GM21619 (cell line): ENCODE measurements at regions not wholly inside any gene's neighbourhood (a gene's known extent, or its start where the extent isn't known, plus 50 kb on each side); places are given as distances from the start of the nearest gene placed in this dataset.

Experiments used
- ATAC-seq: cut with Tn5 transposase; IDR thresholded peaks from one replicate; pipeline ENCODE4 v1.9.1; 2021; ENCODE audit not compliant: unreplicated experiment

DNA sequence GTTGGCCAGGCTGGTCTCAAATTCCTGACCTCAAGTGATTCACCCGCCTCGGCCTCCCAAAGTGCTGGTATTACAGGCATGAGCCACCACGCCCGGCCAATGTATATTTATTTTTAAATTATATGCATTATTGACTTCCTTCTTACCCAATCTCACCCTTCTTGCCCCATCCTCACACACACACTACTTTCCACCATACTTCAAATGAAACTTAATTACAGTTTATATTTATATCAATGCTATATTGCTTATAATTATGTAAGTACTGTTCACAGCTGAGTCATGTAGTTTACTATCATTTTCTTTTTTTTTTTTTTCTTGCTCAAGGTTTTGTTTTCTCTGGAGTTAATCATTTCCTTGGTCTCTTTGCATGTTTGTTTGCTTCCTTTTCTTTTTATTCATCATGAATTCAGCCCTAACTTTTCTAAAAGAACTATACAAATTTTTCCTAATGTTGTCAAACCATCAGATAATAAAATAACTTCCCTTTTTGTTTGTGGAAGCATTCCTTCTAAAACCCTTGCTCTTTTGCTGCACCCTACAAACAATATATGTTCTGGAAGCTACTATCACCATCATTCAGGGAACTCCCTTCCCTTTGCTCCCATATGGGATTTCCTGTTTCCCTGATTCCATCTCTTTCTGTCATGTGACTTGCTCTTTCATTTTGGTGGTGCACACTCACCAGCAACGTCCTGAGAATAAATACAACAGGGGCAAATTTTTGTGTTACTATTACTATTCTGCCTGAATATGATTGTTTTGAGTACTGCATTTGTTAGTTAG, 201.7 kb upstream of the SASH1 start:
- ATAC-seq = no peak

DNA sequence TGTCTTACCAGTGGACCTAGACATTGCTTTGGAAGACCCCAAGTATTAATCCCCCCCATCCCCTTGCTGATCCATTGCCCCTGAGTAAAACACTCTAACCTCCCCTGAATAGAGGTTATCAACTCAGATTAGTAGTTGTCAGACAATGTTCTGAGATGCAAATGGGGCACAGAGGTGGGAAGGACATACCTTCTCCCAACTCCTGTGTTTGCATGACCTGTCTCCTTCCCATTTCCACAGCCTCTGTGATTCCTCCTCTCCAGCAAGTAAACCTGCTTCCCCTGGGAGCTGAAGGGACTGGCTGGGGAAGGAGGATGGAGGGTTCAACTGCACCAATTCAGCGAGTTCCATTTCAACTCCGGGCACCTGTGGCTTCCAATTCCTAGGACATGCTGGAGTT, 199.8 kb upstream of the SASH1 start:
- no peak for ATAC-seq

DNA sequence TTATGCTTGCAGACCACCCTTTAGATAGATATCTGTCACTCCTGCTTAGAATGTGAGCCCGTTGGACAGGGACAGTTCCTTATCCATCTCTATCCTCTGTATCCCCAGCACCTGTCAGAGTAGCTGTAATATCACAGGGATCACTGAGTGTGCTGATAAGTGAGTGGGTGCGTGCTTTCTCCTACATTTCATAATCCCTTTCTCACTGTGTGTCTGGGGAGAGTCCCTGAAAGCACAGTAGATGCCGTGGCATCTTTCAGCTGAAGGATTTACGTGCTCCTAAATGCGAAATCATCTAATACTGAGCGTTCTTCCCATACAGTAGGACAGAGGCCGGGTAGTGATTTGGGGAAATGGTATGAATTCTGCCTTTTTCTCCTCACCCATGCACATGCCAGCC, 198.9 kb upstream of the SASH1 start:
- no peak for ATAC-seq

DNA sequence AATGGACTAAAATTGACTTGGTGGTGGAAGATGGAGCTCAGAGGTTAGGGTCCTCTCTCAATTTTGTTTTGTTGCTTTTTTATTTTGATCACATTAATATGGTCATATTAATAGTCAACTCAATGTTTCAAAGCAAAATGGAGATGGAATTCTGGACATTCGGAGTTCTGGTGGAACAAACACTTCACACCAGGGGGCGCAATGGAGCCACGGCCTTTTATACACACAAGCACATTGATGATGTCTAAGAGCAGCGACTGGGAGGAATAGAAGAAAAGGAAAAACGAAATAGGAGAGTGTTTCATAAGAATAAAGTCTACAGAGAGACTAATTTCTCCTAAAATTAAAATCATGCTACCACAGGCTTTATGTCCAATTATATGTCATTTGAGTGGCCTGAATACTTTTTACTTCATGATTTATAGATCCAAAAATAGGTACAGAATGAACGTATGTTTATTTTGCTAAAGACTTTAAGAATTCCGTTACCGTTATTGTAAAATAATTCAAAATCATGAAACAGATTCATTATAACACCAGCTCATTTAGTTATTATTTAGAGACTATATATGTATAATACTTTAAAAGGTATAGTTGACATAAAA, 197.6 kb upstream of the SASH1 start:
- ATAC-seq = peak; percentile 65

DNA sequence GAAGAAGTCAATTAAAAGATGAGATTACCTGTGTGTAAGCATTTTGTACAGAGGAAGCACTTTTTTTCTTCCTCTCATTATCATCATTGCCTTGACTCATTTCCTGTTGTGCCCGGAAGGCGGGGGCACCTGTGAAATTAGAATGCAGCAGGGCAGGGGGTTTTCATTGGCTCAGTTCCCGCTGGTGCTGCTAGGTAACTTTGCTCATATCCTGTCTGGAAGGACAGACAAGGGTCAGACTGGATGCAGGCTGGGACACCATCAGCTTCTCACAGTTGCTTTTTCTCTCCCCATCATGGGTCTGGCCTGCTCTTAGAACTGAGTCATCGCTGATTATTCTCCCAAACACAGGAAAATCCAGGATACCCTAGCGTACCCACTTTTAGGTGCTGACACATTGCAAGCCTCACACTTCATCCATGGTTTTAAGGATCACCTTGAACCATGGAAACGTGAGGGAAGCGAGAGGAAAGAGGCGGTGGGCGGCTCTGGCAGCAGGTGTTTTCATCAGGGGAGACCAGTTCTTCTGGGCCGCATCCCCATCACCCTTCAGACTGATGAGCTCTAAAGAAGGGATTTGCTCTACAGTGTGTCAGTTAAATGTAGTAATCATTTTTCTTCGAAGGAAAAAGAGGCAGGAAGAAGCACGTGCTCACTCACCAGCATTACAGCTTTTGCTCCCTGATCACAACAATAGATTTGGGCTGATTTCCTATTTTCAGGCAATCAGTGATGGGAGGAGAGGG, 195.7 kb upstream of the SASH1 start:
- ATAC-seq = no peak

DNA sequence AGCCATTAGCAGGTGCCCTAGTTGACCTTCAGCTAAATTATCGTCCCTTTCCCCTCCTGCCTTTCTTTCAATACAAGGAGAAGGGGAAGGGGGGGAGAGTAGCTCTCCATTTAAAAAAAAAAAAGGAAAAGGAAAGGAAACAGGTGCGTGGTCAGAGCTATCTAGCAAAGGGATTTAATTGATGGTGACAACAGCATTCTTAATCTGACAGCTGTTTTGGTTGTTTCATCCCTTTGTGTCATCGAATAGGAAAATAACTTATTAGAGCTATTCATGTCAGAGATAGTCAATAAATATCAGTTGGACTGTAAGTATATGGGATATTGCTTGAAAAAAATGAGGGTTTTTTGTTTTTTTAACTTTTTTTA, 195.2 kb upstream of the SASH1 start:
- no peak for ATAC-seq

DNA sequence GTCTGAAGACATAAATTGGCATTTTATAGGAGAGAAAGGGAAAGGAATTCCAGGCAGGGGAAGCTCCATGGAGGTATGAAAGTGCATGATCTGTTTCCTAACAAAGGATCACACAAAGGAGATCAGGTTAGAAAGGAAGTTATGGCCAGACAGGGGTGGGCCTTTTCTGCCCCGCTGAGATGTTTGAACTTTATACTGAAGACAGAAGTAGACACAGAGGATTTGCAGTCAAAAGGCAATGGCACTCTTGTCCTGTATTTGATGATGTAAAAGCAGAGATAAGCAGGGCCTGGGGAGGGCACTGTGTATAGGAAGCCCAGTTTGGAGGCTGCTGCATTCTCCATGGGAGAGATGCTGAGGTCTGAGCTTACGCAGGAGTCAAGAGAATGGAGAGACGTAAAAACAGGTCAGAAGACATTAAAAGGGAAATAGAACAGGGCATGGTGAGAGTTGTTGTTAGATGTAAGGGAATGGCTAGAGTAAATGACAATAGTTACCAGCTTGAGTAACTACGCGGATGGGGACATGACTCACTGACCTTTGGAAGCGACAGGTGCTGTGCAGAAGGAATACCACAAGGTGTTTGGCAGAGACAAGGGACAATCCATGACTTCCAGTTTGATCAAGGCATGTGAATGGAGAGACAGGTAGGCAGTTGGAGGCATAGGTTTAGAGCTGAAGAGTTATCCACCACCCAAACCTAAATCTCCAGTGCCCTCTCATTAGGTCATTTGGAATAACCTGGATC, 190.6 kb upstream of the SASH1 start:
- ATAC-seq = no peak

DNA sequence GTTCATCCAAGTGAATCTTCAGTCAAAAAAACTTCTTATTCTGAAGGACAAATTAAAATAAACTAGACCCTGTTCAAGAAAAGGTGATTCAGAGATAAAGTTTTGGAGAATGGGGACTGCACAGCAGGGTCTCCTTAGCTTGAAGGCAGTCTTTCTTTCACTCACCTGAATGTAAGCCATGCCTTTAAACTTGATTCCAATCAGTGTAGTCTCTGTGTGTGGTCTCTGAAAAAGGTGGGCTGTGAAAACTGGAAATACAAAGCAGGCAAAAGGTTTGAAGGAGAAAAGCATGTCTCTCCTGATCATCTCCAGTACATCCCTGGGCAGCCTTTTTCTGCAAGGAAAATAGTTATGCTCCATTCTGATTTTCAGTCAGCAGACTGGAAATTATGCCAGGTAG, 188.0 kb upstream of the SASH1 start:
- ATAC-seq = no peak

DNA sequence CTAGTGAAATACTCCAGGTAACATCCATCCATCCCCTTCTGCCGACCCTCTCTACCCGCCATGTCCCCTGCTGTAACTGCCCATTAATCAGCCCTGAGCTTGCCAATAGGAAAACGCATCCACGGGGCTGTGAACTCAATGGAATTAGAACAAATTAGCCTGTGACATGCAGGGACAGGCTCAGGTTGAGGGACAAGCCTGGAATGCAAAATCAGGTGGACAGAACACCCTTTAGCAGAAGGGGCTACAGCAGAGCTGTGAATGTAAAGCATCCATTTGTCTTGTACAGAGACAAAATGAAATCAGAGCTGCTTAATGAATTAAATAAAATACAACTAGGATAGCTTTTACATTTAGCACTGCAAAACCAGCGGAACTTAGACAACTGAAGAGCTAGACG, 187.3 kb upstream of the SASH1 start:
- no peak for ATAC-seq

DNA sequence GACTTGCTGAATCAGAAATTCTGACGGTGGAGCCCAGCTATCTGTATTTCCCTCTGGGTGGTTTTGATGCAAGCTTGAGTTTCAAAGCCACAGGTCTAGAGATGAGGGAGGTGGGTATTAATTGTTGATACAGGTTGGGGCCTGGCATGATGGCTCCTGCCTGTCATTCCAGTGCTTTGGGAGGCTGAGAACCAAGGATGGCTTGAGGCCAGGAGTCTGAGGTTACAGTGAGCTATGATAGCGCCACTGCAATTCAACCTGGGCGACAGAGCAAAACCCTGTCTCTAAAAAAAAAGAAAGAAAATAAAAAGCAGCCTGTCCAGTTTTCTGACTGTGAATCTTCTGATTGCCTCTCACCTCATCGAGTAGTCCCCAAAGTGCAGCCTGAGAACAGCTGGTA, 184.8 kb upstream of the SASH1 start:
- no peak for ATAC-seq

DNA sequence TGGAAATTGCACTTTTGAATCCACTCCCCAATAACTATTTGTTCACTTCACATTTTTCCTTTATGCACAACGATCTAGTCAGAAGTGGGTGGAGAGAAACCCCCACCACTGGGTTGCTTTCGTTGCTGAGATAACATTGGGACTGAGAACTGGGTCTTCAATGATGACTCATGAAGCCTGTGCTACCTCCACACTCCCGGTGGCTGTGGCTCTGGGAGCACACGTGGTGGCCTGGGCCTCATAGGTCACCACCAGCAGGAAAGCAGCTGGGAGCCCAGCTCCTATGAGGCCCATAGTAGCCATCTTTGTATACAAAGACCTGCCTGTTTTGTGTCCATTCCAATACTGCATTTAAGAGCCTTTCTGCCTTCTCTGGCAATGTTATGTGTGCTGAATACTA, 178.0 kb upstream of the SASH1 start:
- ATAC-seq = no peak

DNA sequence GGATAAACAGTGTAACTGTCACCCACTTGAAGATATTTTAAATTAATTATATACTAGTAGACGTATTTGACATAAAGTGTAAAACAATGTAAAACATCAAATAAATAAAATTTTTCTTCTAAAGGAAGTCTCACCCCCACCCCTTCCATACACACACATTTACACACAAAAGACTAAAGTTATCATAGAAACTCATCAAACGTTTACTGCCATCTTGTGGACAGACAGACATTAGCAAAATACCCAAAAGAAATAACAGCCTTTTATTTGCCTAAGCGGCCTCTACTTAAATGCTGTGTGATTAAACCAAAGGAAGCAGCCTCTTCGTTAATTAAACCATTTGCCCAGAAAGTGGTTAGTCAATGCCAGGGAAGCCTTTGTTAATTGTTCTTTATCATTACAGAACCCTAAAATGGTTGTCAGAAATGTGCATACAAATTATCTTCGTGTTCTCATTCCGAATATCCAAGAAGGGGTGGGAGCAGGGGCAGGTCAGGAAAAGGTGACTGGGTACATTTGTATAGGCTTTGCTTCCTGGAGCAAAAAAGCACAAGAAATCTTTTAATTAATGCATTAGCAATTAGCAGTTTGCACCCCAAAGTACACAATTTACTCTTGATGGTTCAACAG, 176.2 kb upstream of the SASH1 start:
- ATAC-seq = no peak

DNA sequence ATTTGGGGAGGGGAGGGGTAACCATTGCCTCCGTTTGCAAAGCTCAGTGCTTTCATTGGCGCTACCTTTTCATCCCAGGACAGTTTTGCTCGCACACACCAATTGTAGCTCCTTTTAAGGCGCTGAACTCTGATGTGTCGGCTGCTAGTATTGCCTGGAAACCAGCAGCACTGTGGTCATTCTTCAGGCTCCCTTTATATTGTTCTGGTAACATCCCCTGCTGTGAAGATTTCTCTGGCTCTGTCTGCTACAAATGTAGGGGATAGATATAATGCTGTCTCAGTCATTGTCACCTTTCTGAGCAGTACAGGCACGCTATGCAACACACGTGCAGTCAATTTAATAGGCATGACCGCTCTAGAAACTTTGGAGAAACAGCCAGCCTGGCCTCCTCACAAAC, 172.9 kb upstream of the SASH1 start:
- no peak for ATAC-seq

DNA sequence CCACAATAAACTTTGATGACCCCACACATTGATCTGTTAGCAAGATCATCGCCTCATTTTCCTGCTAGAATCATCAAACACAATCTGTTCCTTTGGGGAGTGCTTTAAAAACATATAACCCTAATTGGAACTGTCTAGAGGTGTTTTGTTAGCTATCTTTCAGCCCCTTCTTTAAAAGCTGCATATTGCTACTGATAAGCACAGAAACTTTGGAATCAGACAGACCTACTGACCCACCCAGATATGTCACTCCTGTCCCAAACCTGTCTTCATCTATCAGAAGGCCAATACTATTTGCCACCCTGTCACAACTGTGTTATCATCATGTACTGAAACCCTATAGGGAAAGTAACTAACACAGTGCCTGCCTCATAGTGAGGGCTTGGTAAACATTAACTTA, 172.4 kb upstream of the SASH1 start:
- ATAC-seq = no peak

DNA sequence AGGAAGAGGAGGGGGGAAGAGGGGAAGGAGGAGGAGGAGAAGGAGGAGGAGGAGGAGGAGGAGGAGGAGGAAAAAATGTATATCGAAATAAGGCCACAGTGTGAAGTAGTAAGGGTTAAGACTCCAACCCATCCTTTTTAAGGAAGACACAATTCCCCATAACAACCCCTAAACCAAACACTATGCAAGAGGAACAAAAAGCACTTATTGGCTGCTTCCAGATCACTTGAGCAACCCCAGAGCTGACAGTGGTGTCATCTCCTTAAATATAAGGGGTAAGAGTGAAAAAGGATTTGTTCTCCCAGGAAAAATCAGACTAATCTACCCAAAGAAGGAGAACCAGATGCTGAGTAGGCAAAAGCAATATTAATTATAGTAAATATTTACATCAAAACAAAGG, 169.1 kb upstream of the SASH1 start:
- ATAC-seq = no peak

DNA sequence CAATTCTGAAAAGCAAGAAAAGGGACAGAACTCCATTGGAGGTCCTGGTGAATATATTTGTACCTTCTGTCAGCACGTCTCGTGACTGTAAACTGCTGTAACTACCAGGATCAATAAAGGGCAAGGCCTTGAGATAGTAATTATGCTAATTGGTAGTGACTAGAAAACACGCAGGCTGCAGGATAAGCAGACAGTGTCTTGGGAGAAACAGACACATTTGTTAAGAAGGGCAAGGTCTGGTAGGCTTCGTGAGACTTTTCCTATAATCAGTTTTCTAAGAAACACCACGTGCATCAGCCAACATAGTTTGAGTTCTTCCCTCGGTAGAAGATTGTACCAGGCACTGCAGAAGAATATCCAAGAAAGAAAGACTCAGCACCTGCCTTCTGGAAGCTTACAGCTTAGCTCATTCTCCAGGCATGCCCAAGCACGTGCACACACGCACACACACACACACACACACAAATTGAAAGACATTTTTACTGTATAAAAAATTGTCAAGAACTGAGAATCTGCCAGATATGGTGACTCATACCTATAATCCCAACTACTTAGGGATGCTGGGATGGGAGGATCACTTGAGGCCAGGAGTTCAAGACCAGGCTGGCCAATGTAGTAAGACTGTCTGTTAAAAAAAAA, 167.0 kb upstream of the SASH1 start:
- ATAC-seq = no peak

DNA sequence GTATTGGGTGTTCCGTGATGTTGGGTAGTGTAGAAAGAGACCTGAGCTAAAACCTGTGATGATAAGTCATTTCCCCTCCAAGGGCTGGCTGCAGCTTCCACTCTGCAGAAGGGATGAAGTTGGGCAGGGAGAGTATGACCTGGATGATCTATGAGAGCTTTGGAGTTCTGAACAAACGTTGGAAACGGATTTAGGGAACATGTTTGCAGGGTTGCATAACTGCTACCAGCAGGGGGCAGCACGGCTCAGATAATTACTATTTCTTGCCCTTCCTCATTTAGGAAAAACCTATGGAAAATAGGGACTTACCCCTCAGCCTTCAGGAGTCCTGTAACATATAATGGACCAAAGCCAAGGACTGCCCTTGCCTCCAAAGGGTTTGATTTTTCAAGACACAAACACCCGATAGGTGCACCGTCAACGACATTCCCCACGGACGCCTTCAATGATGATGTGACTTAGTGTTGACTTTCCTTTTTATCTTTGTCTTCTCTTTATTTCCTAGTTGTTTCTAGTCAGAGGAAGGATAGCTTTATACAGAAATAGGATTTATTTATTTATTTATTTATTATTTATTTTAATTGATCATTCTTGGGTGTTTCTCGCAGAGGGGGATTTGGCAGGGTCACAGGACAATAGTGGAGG, 164.9 kb upstream of the SASH1 start:
- ATAC-seq = no peak

DNA sequence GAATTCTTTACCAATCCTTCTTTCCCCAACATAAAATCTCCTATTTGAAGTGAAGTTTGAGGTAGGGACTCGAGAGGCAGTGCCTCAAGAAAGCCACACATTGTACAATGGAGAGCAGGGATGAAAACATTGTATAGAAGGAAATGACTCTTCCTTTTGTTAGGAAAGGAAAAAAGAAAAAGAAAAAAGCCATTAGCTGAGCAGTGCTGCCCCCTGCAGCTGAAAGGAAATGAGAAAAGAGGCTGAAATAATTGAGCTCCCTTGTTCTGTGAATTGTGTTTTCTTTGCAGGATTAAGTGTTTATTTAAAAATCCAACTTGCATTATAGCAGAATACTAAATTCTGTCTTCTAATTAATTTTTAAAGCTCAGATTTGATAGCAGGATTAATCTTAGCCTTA, 162.9 kb upstream of the SASH1 start:
- no peak for ATAC-seq

DNA sequence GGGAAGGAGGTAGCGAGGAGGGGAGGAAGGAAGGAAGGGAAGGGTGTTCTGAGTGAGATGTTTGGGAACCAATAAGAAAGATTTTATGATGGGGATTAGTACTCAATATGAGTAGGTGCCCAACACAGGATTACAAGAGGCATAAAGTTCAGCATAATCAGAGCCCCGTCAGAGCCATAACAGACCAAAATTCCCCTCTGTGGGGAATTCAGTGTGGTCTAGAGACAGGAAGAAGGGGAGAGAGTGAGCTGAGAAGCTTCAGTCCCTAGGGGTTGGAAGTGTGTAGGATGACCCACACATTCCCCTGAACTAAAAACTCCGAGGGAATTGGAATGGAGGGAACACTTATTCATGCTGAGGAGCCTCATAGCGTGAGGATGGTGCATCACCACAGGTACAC, 160.3 kb upstream of the SASH1 start:
- ATAC-seq = no peak

DNA sequence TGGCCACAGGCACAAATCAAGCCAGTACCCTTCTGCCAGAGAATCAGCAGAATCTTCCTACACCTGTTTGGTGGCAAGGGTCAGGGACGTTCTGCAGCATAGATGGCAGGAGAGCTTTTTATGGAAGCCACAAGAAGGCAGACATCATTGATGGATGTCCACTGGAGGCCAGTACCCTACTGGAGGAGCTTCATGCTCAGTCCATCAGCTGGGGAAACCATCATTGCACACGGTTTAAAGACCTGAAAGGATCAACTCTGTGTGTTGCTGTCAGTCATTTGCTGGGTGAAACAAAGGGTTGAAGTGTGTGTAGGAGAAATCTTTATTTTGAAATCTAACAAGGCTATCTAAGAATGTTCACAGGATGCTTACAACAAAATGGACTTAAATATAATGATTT, 158.9 kb upstream of the SASH1 start:
- no peak for ATAC-seq
